Skeletal muscle cell (primary cell): ENCODE measurements at regions not wholly inside any gene's neighbourhood (a gene's known extent, or its start where the extent isn't known, plus 50 kb on each side); places are given as distances from the start of the nearest gene placed in this dataset.

Experiments used
- DNase-seq: peaks from one replicate; pipeline ENCODE4 v3.0.0-alpha.2; 2010; ENCODE audit warnings: low read depth
- H3K4me3 ChIP-seq: 2 replicates; pipeline ENCODE4 v1.5.1; 2011; ENCODE audit warnings: low read depth, mild to moderate bottlenecking, control low read depth, low read length, moderate library complexity

- DNase-seq, result no peak
- no peak overlapping the region for H3K4me3 ChIP-seq
These were observed 116.9 kb downstream of the EVX1 start for GRCh38 chr7:27359181-27360125.

DNA sequence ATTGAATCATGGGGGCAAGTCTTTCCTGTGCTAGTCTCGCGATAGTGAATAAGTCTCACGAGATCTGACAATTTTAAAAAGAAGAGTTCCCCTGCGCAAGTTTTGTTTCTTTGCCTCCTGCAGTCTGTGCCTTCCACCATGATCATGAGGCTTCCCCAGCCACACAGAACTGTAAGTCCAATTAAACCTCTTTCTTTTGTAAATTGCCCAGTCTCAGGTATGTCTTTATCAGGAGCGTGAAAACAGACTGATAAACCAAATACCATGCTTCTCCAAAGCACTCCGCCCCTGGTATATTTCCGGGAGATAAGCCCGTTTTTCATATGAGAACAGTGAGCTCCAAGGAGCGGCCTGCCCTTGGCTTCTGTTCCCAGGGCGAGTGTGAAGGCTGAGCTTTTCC is 118.9 kb downstream of the EVX1 start:
- H3K4me3 ChIP-seq, result no peak overlapping the region
- DNase-seq, result no peak

GRCh38 chr7:27362026-27362425 is 119.4 kb downstream of the EVX1 start:
- H3K4me3 ChIP-seq, result no peak overlapping the region

DNA sequence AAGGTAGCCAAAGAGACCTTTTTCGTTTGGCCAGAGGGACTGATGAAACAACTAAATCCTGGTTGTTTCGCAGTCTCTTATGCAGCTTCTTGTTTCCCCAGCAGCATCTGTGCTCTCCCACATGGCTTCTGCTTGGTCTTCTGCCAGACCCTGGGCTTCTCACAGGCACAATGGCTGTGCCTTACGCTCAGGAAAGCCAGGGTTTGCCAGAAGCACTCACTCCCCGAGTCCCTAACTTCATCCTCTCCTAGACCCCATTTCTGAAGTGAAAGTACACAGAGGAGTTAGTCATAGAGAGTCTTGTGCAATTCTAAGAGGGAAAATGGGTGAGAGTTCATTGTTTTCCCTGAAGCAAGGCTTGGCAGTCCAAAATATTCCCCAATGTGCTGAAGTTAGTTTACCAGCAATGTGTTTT is 121.7 kb downstream of the EVX1 start:
- peak; percentile 93 for DNase-seq
- H3K4me3 ChIP-seq, result peak overlapping the region; percentile 2

More at GRCh38 chr7:27362026-27362425, 119.4 kb downstream of the EVX1 start:
- DNase-seq, result no peak

GRCh38 chr7:27367179-27367932 is 124.8 kb downstream of the EVX1 start:
- DNase-seq, result no peak
- H3K4me3 ChIP-seq, result no peak overlapping the region

GRCh38 chr7:27367933-27368549 is 125.4 kb downstream of the EVX1 start:
- DNase-seq, result no peak
- no peak overlapping the region for H3K4me3 ChIP-seq

GRCh38 chr7:27374958-27375841 is 132.6 kb downstream of the EVX1 start:
- no peak overlapping the region for H3K4me3 ChIP-seq
- no peak for DNase-seq

- DNase-seq, result no peak
- no peak overlapping the region for H3K4me3 ChIP-seq
These were observed 133.4 kb downstream of the EVX1 start for GRCh38 chr7:27375958-27376357.

GRCh38 chr7:27377988-27378387 is 135.4 kb downstream of the EVX1 start:
- H3K4me3 ChIP-seq, result no peak overlapping the region
- no peak for DNase-seq

GRCh38 chr7:27382307-27382706 is 139.7 kb downstream of the EVX1 start:
- H3K4me3 ChIP-seq, result no peak overlapping the region
- DNase-seq, result no peak

DNA sequence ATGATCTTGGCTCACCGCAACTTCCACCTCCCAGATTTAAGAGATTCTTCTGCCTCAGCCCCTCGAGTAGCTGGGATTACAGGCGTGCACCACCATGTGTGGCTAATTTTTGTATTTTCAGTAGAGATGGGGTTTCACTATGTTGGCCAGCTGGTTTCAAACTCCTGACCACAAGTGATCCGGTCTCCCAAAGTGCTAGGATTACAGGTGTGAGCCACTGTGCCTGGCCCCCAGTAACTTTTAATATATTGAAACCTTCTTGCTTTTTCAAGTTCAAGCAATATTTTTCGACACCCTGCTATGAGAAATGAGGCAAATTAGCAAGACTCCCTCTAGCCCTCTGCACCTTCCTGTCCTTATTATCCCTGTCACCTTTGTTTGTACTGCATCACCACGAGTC is 144.0 kb downstream of the EVX1 start:
- DNase-seq, result no peak
- no peak overlapping the region for H3K4me3 ChIP-seq

DNA sequence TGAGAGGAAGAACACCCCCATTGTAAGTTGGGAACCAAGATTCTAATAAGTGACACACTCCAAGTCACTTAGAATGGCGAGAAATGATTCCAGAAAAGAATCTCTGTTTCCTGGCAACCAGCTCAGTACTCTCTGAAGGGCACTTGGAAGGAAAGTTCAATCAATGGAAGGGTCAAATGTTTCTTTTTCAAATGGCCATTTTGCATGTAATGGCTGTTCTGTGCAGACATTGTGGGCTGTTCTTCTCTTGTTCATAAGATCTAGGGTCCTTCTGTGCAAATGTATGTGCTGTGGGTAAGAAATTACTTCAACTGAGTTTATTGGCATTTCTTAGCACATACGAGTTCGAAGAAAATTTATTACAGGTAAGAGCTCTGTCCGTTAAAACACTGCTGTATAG is 145.3 kb downstream of the EVX1 start:
- H3K4me3 ChIP-seq, result no peak overlapping the region
- no peak for DNase-seq

DNA sequence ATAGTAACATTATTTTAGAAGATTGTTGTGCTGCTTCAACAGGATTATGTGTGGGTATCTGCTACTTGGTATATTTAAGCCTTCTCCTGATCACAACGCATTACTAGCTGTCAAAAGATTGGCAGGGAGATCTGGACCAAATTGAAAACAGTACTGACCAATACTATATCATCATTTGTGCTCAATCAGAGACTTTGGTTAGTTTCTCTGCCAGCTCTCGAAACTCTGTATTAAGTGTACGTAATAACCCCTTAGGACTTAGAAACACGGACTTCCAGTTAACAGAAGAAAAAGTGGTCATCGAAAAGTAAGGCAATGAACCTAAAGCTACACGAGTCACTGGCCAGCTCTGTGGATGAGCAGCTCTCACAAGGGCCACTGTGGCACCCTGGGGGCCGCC is 146.0 kb downstream of the EVX1 start:
- DNase-seq, result no peak
- H3K4me3 ChIP-seq, result no peak overlapping the region

DNA sequence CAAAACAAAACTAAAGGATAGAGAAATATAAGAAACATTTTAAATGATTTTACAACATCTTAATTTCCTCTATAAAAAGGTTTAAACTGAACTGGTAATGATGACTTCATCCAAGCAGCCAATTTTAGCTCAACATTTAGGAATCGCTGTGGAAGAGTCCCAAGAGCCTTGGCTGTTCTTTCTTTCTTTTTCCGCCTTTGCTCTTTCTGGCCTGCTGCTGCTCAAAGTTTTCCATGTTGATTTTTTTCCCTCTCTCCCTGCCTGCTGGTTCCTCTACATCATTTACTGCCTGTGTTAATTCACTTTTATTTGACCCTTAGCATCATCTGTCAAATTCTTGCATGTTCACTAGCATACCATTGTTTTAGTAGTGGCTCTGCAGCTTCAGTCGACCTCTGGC is 146.9 kb downstream of the EVX1 start:
- no peak overlapping the region for H3K4me3 ChIP-seq

DNA sequence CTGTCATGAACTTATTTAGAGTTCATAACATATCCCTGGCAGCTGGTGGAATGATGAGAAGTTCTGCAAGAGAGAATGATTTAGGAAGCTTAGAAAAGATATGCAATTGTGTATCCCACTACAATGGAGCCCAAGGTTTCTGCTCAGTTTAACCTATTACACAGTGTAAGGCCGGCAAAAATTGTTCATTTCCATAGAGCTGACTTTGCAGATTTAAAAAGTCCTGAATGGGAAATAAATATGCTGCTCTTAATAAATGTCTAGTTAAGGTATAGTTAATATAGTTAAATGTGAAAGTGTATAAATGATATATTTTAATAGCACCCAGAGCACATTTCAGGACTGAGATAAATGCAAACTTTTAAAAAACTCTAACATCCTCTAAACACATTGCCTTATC is 149.9 kb downstream of the EVX1 start:
- H3K4me3 ChIP-seq, result no peak overlapping the region
- DNase-seq, result no peak

More for the DNA sequence above, 146.9 kb downstream of the EVX1 start:
- peak; percentile 10 for DNase-seq

- H3K4me3 ChIP-seq, result no peak overlapping the region
- DNase-seq, result no peak
These were observed 152.3 kb downstream of the EVX1 start for GRCh38 chr7:27394871-27395270.

DNA sequence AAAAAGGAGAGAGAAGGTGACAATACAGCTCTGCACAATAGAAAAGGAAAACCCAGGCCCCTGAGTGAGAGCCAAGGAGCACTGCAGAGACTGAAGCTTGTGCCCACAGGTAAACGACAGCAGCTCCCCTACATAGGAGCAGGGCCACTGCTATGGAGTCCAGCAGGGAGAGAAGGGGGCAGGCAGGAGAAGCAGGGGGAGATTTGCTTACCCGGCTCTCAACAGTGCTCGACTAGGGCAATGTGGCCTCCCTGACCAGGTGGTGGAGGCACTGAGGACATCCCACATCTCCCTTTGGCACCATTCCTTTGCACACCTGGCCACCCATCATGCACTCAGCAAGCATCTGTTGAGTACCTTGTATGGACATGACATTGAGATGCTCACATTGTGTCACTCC is 153.0 kb downstream of the EVX1 start:
- no peak for DNase-seq

GRCh38 chr7:27397503-27397902 is 154.9 kb downstream of the EVX1 start:
- no peak for DNase-seq
- H3K4me3 ChIP-seq, result no peak overlapping the region

More for the DNA sequence above, 153.0 kb downstream of the EVX1 start:
- H3K4me3 ChIP-seq, result no peak overlapping the region

DNA sequence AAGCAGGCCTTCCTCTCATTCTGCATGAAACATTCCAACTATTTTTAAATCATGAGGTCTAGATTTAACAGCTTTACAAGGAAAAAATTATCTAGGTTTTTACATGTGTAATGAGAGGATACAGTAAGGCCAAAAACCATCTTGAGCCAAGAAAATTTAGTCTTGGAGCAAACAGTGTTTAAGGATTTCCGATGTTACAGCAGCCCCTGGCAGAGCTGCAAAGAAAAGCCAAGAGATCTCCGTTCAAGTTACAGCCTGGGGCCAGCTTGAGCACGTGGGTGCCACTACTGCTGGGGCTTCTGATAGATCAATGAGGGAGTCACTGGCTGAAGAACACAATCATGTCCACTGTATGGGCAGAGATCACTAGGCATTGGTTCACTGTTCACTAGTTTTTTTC is 156.2 kb downstream of the EVX1 start:
- no peak for DNase-seq
- H3K4me3 ChIP-seq, result no peak overlapping the region
